HEK293 (cell line): ENCODE measurements at regions not wholly inside any gene's neighbourhood (a gene's known extent, or its start where the extent isn't known, plus 50 kb on each side); places are given as distances from the start of the nearest gene placed in this dataset.
"Not testable (repeated sequence)": the region's sequence is repeated elsewhere in the genome, so short reads cannot be mapped to it uniquely, and the experiment has no call there.

Experiments used
- CTCF ChIP-seq: fragments of 450-650 bp; formaldehyde crosslinking; IDR thresholded peaks from 2 replicates; pipeline ENCODE4 v1.5.1; 2016; ENCODE audit warnings: missing biosample characterization, missing genetic modification characterization
- MYNN ChIP-seq: fragments of 450-650 bp; formaldehyde crosslinking; IDR thresholded peaks from 2 replicates; pipeline ENCODE4 v1.5.1; 2016; ENCODE audit warnings: missing biosample characterization, missing genetic modification characterization, borderline replicate concordance
- YY1 ChIP-seq: fragments of 450-650 bp; formaldehyde crosslinking; IDR thresholded peaks from 2 replicates; pipeline ENCODE4 v1.5.1; 2018; ENCODE audit warnings: missing biosample characterization, missing genetic modification characterization
- ZBTB1 ChIP-seq: fragments of 450-650 bp; formaldehyde crosslinking; IDR thresholded peaks from 2 replicates; pipeline ENCODE4 v1.5.1; 2016; ENCODE audit warnings: missing biosample characterization, missing genetic modification characterization
- ZNF585B ChIP-seq: fragments of 450-650 bp; formaldehyde crosslinking; IDR thresholded peaks from 2 replicates; pipeline ENCODE4 v1.5.1; 2016; ENCODE audit warnings: missing biosample characterization, missing genetic modification characterization
- TF ChIP-seq, protein P1 (sequence below): fragments of 450-650 bp; formaldehyde crosslinking; IDR thresholded peaks from 2 replicates; pipeline ENCODE4 v1.5.1; 2016; ENCODE audit warnings: missing biosample characterization, missing genetic modification characterization, low read depth

DNA sequence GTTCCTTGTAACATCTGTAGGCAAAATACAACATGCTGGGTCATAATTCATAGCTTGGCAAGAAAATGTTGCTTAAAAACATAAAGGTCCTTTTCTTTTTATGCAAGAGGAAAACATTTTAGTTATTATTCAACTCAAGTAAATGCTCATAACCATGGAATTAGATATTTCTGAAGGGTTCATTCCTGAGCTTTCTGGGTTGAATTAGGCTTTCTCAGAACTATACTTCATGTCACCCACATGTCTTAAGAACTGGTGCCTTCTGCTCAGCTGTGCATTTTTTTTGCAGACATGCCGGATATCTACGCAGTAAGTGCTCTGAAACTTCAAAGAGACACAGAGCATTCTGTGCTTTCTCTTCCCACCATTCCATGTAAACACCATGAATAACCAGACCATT lies 571.4 kb downstream of the TTLL7 start:
- not testable (repeated sequence) for TF ChIP-seq ZNF585B (tag by site-specific recombination); YY1 (tag by site-specific recombination); MYNN (tag by site-specific recombination); CTCF (tag by site-specific recombination); ZBTB1
- TF ChIP-seq, protein P1, sequence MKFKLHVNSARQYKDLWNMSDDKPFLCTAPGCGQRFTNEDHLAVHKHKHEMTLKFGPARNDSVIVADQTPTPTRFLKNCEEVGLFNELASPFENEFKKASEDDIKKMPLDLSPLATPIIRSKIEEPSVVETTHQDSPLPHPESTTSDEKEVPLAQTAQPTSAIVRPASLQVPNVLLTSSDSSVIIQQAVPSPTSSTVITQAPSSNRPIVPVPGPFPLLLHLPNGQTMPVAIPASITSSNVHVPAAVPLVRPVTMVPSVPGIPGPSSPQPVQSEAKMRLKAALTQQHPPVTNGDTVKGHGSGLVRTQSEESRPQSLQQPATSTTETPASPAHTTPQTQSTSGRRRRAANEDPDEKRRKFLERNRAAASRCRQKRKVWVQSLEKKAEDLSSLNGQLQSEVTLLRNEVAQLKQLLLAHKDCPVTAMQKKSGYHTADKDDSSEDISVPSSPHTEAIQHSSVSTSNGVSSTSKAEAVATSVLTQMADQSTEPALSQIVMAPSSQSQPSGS (tag by site-specific recombination) = not testable (repeated sequence)
